GM13976 (cell line): ENCODE measurements at regions not wholly inside any gene's neighbourhood (a gene's known extent, or its start where the extent isn't known, plus 50 kb on each side); places are given as distances from the start of the nearest gene placed in this dataset.

Experiments
- DNase-seq: peaks from one replicate; pipeline ENCODE4 v3.0.0; 2012; ENCODE audit warnings: low spot score
- in situ Hi-C: fragments of 300-500 bp; cut with MboI; formaldehyde crosslinking; loops from one replicate; pipeline ENCODE4 v1.12.0; 2022; ENCODE audit warnings: low sequenced_read_pairs, mixed read lengths, inconsistent platforms; ENCODE audit not compliant: unreplicated experiment
- TF ChIP-seq, protein P1 (sequence below): IDR thresholded peaks from 2 replicates; pipeline ENCODE4 v1.5.1; 2012; ENCODE audit warnings: borderline replicate concordance, mild to moderate bottlenecking; ENCODE audit not compliant: insufficient read depth; ENCODE audit errors: extremely low read depth, missing control alignments, control extremely low read depth

- in situ Hi-C loops: no loop called here
- no peak for DNase-seq
- TF ChIP-seq, protein P1, sequence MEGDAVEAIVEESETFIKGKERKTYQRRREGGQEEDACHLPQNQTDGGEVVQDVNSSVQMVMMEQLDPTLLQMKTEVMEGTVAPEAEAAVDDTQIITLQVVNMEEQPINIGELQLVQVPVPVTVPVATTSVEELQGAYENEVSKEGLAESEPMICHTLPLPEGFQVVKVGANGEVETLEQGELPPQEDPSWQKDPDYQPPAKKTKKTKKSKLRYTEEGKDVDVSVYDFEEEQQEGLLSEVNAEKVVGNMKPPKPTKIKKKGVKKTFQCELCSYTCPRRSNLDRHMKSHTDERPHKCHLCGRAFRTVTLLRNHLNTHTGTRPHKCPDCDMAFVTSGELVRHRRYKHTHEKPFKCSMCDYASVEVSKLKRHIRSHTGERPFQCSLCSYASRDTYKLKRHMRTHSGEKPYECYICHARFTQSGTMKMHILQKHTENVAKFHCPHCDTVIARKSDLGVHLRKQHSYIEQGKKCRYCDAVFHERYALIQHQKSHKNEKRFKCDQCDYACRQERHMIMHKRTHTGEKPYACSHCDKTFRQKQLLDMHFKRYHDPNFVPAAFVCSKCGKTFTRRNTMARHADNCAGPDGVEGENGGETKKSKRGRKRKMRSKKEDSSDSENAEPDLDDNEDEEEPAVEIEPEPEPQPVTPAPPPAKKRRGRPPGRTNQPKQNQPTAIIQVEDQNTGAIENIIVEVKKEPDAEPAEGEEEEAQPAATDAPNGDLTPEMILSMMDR: no peak
Measured at GRCh38 chr4:186838295-186838694, 114.6 kb upstream of the FAT1 start.

- TF ChIP-seq, protein P1: no peak
- DNase-seq: peak; percentile 26
- in situ Hi-C loops: no loop called here
Measured at GRCh38 chr4:186839122-186840037, 115.7 kb upstream of the FAT1 start.

- in situ Hi-C loops: no loop called here
- no peak for DNase-seq
Measured at GRCh38 chr4:186840222-186840701, 116.6 kb upstream of the FAT1 start.

GRCh38 chr4:186840771-186841301 is 117.2 kb upstream of the FAT1 start:
- in situ Hi-C loops: no loop called here
- DNase-seq: no peak
- TF ChIP-seq, protein P1: no peak

More at GRCh38 chr4:186840222-186840701, 116.6 kb upstream of the FAT1 start:
- TF ChIP-seq, protein P1: no peak

- DNase-seq: no peak
- in situ Hi-C loops: no loop called here
- TF ChIP-seq, protein P1: no peak
Measured at GRCh38 chr4:186844059-186844681, 120.5 kb upstream of the FAT1 start.

DNA sequence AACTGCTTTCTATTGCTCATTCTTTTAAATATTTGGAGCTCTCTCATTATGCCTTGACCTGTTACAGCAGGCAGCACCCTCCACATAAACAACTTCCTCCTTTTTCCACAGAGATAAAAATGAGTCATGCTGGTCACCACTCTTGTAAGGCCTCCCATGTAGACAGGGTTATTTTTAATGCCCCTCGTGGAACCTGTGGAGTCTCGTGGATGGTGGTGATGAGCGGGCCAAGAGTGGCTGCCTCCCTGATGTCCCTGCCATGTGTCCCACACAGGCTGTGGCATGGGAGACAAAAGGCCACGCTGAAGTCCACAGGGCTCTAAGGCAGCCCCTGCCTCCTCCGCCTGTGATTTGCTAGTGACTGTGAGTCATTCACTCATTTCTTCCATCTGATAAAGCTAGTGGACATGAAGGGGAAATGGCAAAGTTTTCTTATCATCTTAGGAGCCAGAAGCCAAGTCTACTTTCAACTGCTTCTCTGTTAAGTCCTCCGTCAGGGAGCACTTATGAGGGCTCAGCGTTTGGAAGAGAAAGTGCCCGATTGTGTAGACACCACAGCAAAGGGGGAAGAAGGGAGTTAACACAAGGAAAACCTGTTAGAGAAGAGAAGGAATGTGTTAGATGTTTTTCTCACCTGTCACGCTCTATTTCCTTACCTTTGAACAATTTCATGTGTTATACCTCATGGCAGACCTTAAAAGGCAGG is 121.6 kb upstream of the FAT1 start:
- in situ Hi-C loops: no loop called here
- TF ChIP-seq, protein P1: no peak
- no peak for DNase-seq
